GM23338 (cell line): ENCODE measurements at regions not wholly inside any gene's neighbourhood (a gene's known extent, or its start where the extent isn't known, plus 50 kb on each side); places are given as distances from the start of the nearest gene placed in this dataset.

Source experiments
- ATAC-seq: fragments of 200-7000 bp; cut with Tn5 transposase; 3 replicates; pipeline ENCODE4 v1.9.1; 2020
- DNase-seq: peaks from one replicate; pipeline ENCODE4 v3.0.0-alpha.2; 2015; ENCODE audit warnings: low spot score
- H2AFZ ChIP-seq: fragments of 200-600 bp; sonication (generic); 2 replicates; pipeline ENCODE4 v1.8.0; 2016; ENCODE audit warnings: antibody characterized with exemption, mild to moderate bottlenecking, moderate library complexity
- H3F3A ChIP-seq: fragments of 200-600 bp; sonication (generic); replicated peaks from 2 replicates; pipeline ENCODE4 v1.8.0; 2017; ENCODE audit warnings: antibody characterized with exemption, mixed run types, low read depth
- H3K27ac ChIP-seq: fragments of 200-600 bp; sonication (generic); 2 replicates; pipeline ENCODE4 v1.6.1; 2016; ENCODE audit warnings: low read depth
- H3K27me3 ChIP-seq: fragments of 200-600 bp; sonication (generic); 2 replicates; pipeline ENCODE4 v1.8.0; 2016; ENCODE audit warnings: mild to moderate bottlenecking, mixed run types, moderate library complexity; ENCODE audit not compliant: insufficient read depth
- H3K36me3 ChIP-seq: fragments of 200-600 bp; sonication (generic); 2 replicates; pipeline ENCODE4 v1.8.0; 2016; ENCODE audit warnings: mild to moderate bottlenecking; ENCODE audit not compliant: insufficient read depth
- H3K4me1 ChIP-seq: fragments of 200-600 bp; sonication (generic); 2 replicates; pipeline ENCODE4 v1.8.0; 2016; ENCODE audit warnings: mild to moderate bottlenecking, moderate library complexity; ENCODE audit not compliant: insufficient read depth
- H3K4me2 ChIP-seq: fragments of 200-600 bp; sonication (generic); 2 replicates; pipeline ENCODE4 v1.7.1; 2017; ENCODE audit warnings: mixed run types
- H3K4me3 ChIP-seq: fragments of 200-600 bp; sonication (generic); 2 replicates; pipeline ENCODE4 v1.6.1; 2016; ENCODE audit warnings: mixed run types
- H3K79me2 ChIP-seq: fragments of 200-600 bp; sonication (generic); replicated peaks from 2 replicates; pipeline ENCODE4 v1.8.0; 2017; ENCODE audit warnings: mild to moderate bottlenecking; ENCODE audit not compliant: insufficient read depth
- H3K9me2 ChIP-seq: fragments of 200-600 bp; sonication (generic); 2 replicates; pipeline ENCODE4 v1.8.0; 2017; ENCODE audit not compliant: insufficient read depth
- H4K20me1 ChIP-seq: fragments of 200-600 bp; sonication (generic); replicated peaks from 2 replicates; pipeline ENCODE4 v1.8.0; 2017; ENCODE audit warnings: mild to moderate bottlenecking; ENCODE audit not compliant: insufficient read depth
- H3K27ac Mint-ChIP-seq: 2 replicates; pipeline ENCODE4 v1.8.0; 2020; ENCODE audit warnings: inconsistent platforms, mild to moderate bottlenecking, moderate library complexity, mixed read lengths
- H3K27me3 Mint-ChIP-seq: 3 replicates; pipeline ENCODE4 v1.8.0; 2022; ENCODE audit warnings: low read depth, mild to moderate bottlenecking, moderate library complexity, mixed read lengths, inconsistent platforms; ENCODE audit not compliant: insufficient read depth, poor library complexity
- H3K36me3 Mint-ChIP-seq: 3 replicates; pipeline ENCODE4 v1.8.0; 2021; ENCODE audit warnings: low read depth, mild to moderate bottlenecking, inconsistent platforms, moderate library complexity, mixed read lengths
- H3K4me1 Mint-ChIP-seq: 3 replicates; pipeline ENCODE4 v1.8.0; 2020; ENCODE audit warnings: mild to moderate bottlenecking, inconsistent platforms, mixed read lengths
- H3K4me3 Mint-ChIP-seq: 3 replicates; pipeline ENCODE4 v1.8.0; 2021; ENCODE audit warnings: moderate library complexity, mild to moderate bottlenecking, inconsistent platforms, mixed read lengths
- H3K9me3 Mint-ChIP-seq: 3 replicates; pipeline ENCODE4 v1.8.0; 2020; ENCODE audit warnings: moderate library complexity, mild to moderate bottlenecking, inconsistent platforms, mixed read lengths
- CREB1 ChIP-seq: fragments of 250-450 bp; sonication (Bioruptor Pico); IDR thresholded peaks from 2 replicates; pipeline ENCODE4 v1.5.0; 2020; ENCODE audit warnings: low read depth, mild to moderate bottlenecking, moderate library complexity
- EZH2 ChIP-seq: fragments of 200-600 bp; sonication (generic); IDR thresholded peaks from one replicate; pipeline ENCODE4 v1.8.0; 2017; ENCODE audit warnings: antibody characterized with exemption, mild to moderate bottlenecking, low read depth; ENCODE audit not compliant: unreplicated experiment
- EZH2phosphoT487 ChIP-seq: fragments of 200-600 bp; sonication (generic); IDR thresholded peaks from one replicate; pipeline ENCODE4 v1.8.1; 2018; ENCODE audit warnings: antibody characterized with exemption; ENCODE audit not compliant: unreplicated experiment
- NANOG ChIP-seq: IDR thresholded peaks from 2 replicates; pipeline ENCODE4 v1.6.1; 2016; ENCODE audit warnings: antibody characterized with exemption, borderline replicate concordance
- POLR2AphosphoS5 ChIP-seq: IDR thresholded peaks from 2 replicates; pipeline ENCODE4 v1.6.1; 2016; ENCODE audit warnings: antibody characterized with exemption, low read depth
- STAT1 ChIP-seq: IDR thresholded peaks from one replicate; pipeline ENCODE4 v1.6.1; 2016; ENCODE audit warnings: antibody characterized with exemption; ENCODE audit not compliant: unreplicated experiment
- ZNF114 ChIP-seq: fragments of 250-450 bp; sonication (Bioruptor Pico); IDR thresholded peaks from 2 replicates; pipeline ENCODE4 v1.5.0; 2020; ENCODE audit warnings: mild to moderate bottlenecking, moderate library complexity
- ZNF331 ChIP-seq: fragments of 250-450 bp; sonication (Bioruptor Pico); IDR thresholded peaks from 2 replicates; pipeline ENCODE4 v1.5.0; 2020; ENCODE audit warnings: low read depth, mild to moderate bottlenecking, moderate library complexity
- ZNF462 ChIP-seq: fragments of 250-450 bp; sonication (Bioruptor Pico); IDR thresholded peaks from 2 replicates; pipeline ENCODE4 v1.5.0; 2020; ENCODE audit warnings: mild to moderate bottlenecking, moderate library complexity

GRCh38 chr4:129546531-129546930 is 450.6 kb downstream of the C4orf33 start:
- Histone ChIP-seq H3K4me3 (no peak overlapping the region), H3K79me2 (no peaks in the 10 kb centered on the region), H3K4me1 (no peaks in the 10 kb centered on the region), H4K20me1 (no peaks in the 10 kb centered on the region), H2AFZ (no peak overlapping the region), H3K27ac (no peak overlapping the region), H3K27me3 (no peaks in the 10 kb centered on the region), H3K4me2 (no peak overlapping the region), H3K9me2 (peaks cover 9% of the 10 kb centered on the region; the same call in 1 of the 2 replicates), H3K36me3 (no peaks in the 10 kb centered on the region), H3F3A (no peaks in the 10 kb centered on the region)
- Mint-ChIP-seq H3K4me3 (no peak overlapping the region), H3K4me1 (no peaks in the 10 kb centered on the region), H3K27me3 (no peaks in the 10 kb centered on the region), H3K27ac (no peak overlapping the region), H3K36me3 (no peaks in the 10 kb centered on the region), H3K9me3 (no peaks in the 10 kb centered on the region)
- ATAC-seq (no peak), DNase-seq (no peak)
- TF ChIP-seq ZNF462 (CRISPR knock-in tag): no peak
- no peak for TF ChIP-seq EZH2
- no peak for TF ChIP-seq STAT1

DNA sequence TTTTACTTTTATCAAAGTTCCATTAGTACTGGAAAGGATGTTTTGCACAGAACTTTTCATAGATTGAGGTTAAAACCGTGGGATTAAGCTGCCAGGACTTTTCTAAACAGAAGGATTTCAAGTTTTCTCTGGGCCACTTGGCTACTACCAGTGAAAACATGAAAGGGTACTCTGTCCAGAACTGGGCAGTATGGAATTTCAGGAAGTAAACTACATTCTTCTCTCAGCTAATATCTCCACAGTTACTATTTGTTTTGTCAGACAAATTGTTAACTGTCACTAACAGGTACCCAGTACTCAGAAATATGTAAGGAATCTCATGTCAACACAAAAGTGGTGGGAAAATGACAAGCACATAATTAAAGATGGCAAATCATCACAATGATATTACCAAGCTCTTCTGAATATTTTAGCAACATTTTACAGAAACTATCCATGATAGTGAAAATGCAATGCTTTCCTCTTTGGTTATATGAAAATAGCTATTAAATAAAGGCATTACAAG is 454.4 kb downstream of the C4orf33 start:
- DNase-seq: no peak
- no peak overlapping the region for H3K4me2 ChIP-seq
- no peaks in the 10 kb centered on the region for H3F3A ChIP-seq
- H3K9me3 Mint-ChIP-seq: no peaks in the 10 kb centered on the region
- no peak overlapping the region for H3K27ac Mint-ChIP-seq
- no peaks in the 10 kb centered on the region for H3K36me3 Mint-ChIP-seq
- H3K79me2 ChIP-seq: no peaks in the 10 kb centered on the region
- no peaks in the 10 kb centered on the region for H3K9me2 ChIP-seq
- H2AFZ ChIP-seq: no peak overlapping the region
- H3K36me3 ChIP-seq: no peaks in the 10 kb centered on the region
- H3K4me3 ChIP-seq: no peak overlapping the region
- H3K27me3 ChIP-seq: no peaks in the 10 kb centered on the region
- no peaks in the 10 kb centered on the region for H4K20me1 ChIP-seq
- no peak overlapping the region for H3K27ac ChIP-seq
- no peaks in the 10 kb centered on the region for H3K4me1 ChIP-seq
- ATAC-seq: no peak
- H3K27me3 Mint-ChIP-seq: no peaks in the 10 kb centered on the region
- H3K4me3 Mint-ChIP-seq: no peak overlapping the region
- H3K4me1 Mint-ChIP-seq: no peaks in the 10 kb centered on the region
- TF ChIP-seq CREB1 (no peak), POLR2AphosphoS5 (no peak), ZNF114 (CRISPR knock-in tag) (no peak), EZH2 (no peak), ZNF331 (no peak), NANOG (no peak), EZH2phosphoT487 (no peak)
